ENCODE measurements at regions not wholly inside any gene's neighbourhood (a gene's known extent, or its start where the extent isn't known, plus 50 kb on each side); places are given as distances from the start of the nearest gene placed in this dataset.

GRCh38 chr12:130090542-130090941 lies 71.7 kb upstream of the FZD10 start:
- DNase-seq (ENCODE audit: low read depth): no peak
- no peak for TF ChIP-seq CTCF (IDR thresholded peaks at IDR 0.05; ENCODE audit: low read depth, low read length, missing control alignments)
- in situ Hi-C loops (cut with HindIII; ENCODE audit: low sequenced_read_pairs): no loop called here
- no peak overlapping the region for H3K4me3 ChIP-seq (ENCODE audit: low read depth, low read length)

DNA sequence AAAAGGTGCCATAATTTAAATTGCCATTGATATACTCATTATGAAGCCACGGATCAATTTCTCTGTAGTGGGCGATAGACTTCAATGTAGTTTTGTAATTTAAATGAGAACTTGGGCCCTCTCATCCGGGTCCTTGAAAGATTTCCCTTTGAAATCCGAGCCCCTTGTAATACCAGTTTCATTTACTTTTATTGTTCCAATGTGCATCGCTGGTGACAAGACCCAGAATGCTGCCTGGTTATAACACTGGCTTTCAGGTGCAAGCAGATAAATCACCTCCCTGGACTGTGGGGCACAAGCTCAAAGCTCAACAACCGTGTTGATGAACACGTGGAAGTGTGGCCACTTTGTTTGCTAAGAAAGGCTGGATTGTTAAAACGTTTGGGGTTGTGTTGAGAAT lies 68.9 kb upstream of the FZD10 start:
- H3K4me3 ChIP-seq (ENCODE audit: low read depth, low read length): no peak overlapping the region
- TF ChIP-seq CTCF (IDR thresholded peaks at IDR 0.05; ENCODE audit: low read depth, low read length, missing control alignments): no peak
- in situ Hi-C loops (cut with HindIII; ENCODE audit: low sequenced_read_pairs): no loop called here
- DNase-seq (ENCODE audit: low read depth): no peak

GRCh38 chr12:130097342-130097741 lies 64.9 kb upstream of the FZD10 start:
- TF ChIP-seq CTCF (IDR thresholded peaks at IDR 0.05; ENCODE audit: low read depth, low read length, missing control alignments): no peak
- in situ Hi-C loops (cut with HindIII; ENCODE audit: low sequenced_read_pairs): no loop called here
- no peak overlapping the region for H3K4me3 ChIP-seq (ENCODE audit: low read depth, low read length)
- DNase-seq (ENCODE audit: low read depth): no peak

DNA sequence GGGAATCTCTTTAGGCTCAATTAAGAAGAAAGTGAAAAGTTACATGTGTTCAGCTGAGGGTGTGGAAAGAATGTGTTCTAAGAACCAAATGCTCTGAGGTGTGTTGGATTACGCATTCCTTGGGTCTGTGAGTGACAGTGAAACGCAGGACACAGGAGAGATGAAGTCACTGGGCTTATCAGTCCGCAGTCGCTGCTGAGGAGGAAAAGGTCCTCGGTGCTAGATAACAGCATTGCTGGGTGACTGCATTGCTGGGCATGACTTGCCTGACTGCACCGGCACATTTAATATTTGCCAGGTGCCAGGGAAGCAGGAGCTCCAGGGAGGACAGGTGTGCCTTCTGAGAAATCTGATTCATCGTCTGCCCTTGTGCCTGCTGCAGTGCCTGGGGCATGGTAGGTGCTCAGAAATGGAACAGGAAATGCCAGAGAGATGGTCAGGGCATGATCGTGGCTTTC lies 64.4 kb upstream of the FZD10 start:
- DNase-seq (ENCODE audit: low read depth): no peak
- H3K4me3 ChIP-seq (ENCODE audit: low read depth, low read length): no peak overlapping the region
- in situ Hi-C loops (cut with HindIII; ENCODE audit: low sequenced_read_pairs): no loop called here
- TF ChIP-seq CTCF (IDR thresholded peaks at IDR 0.05; ENCODE audit: low read depth, low read length, missing control alignments): no peak

DNA sequence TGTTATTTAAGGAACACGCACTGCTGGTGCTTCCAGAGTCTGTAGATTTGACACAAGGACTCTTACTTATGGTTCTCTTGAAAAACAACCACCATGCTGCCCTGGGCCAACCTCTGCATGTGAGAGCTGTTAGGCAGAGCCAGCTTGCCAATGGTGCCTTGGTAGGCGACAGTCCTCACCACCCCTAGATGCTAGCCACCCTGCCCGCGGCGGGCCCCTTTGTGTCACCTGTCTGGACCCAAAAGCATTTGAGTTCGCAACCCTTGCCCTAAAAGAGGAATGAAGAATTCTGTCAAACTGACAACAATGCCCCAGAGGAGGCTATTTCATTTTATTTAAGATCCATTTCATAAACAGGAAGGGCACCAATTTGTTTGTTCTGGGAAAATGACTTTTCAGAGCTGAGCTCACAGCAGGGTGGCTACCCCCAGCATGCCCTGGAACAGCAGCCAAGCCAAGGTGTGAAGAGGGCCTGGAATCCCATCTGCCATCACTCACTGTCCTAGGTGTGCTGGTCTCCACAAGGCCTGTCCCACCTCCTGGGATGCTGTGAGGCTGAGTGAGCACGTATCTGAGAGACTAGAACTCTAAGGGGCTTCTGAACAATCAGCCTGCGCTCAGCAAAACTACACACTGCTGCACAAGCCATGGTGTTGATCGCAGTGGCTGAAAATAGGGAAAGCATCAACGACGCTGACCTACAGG lies 63.8 kb upstream of the FZD10 start:
- in situ Hi-C loops (cut with HindIII; ENCODE audit: low sequenced_read_pairs): no loop called here
- no peak for DNase-seq (ENCODE audit: low read depth)
- no peak overlapping the region for H3K4me3 ChIP-seq (ENCODE audit: low read depth, low read length)
- no peak for TF ChIP-seq CTCF (IDR thresholded peaks at IDR 0.05; ENCODE audit: low read depth, low read length, missing control alignments)

DNA sequence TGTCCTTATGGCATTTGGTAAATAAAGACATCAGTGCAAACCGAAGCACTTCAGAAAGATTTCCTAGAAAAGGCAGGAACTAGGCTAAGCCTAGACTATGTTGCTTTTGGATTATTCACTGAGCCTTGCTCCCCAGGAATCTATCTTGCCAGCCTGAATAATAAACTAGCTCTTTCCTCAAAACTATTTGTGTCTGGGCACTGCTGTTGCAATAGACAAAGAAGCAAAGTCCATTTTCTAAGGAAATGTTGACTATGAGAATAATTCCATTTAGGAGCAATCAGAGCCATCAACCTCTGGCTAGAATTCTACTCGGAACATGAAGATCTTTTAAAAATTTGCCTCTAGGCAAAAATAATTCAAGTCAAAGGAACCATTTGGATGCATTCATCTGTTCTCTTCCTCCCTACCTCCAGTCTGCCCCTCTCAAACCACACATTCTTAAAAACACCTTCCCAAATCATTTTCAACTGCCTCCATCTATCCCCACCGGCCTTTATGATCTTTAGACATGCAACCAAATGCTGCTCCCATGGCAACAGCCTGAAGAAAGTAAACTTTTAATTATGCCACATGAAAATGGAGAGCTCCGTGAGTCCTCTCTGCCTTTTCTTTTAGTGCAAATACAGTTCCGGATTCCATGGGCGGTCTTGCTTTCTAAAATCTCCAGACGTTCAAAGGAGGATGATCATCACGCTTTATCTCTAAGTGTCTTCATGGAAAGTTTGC lies 61.5 kb upstream of the FZD10 start:
- no peak overlapping the region for H3K4me3 ChIP-seq (ENCODE audit: low read depth, low read length)
- DNase-seq (ENCODE audit: low read depth): no peak
- TF ChIP-seq CTCF (IDR thresholded peaks at IDR 0.05; ENCODE audit: low read depth, low read length, missing control alignments): no peak
- in situ Hi-C loops (cut with HindIII; ENCODE audit: low sequenced_read_pairs): no loop called here

Measured in astrocyte of the cerebellum (primary cell).